Esophagus muscularis mucosa (tissue), 4 donors: ENCODE measurements at regions not wholly inside any gene's neighbourhood (a gene's known extent, or its start where the extent isn't known, plus 50 kb on each side); places are given as distances from the start of the nearest gene placed in this dataset.
"Not testable (repeated sequence)": the region's sequence is repeated elsewhere in the genome, so short reads cannot be mapped to it uniquely, and the experiment has no call there.

Experiments
- DNase-seq: peaks from one replicate; pipeline ENCODE4 v3.0.0-alpha.2; 2017; ENCODE audit errors: extremely low spot score
- H3K27ac ChIP-seq, 4 donors: fragments of 200-600 bp; sonication (generic); replicated peaks in 1 of 4; 1 replicate in 3 of 4; 2 replicates in 1 of 4; pipeline ENCODE4 v1.5.1; 2016 to 2019; ENCODE audit warnings: mild to moderate bottlenecking in 1 of 4
- H3K27me3 ChIP-seq, 4 donors: fragments of 200-600 bp; sonication (generic); one replicate each; pipeline versions ENCODE4 v1.5.1 to v1.6.0; 2016 to 2019
- H3K36me3 ChIP-seq, 4 donors: fragments of 200-600 bp; sonication (generic); one replicate each; pipeline ENCODE4 v1.5.1; 2016 to 2019
- H3K4me1 ChIP-seq, 4 donors: fragments of 200-600 bp; sonication (generic); one replicate each; pipeline ENCODE4 v1.5.1; 2016 to 2019
- H3K4me3 ChIP-seq, 4 donors: fragments of 200-600 bp; sonication (generic); 1 replicate in 2 of 4; 2 replicates in 2 of 4; pipeline ENCODE4 v1.5.1; 2016 to 2019; ENCODE audit warnings: mild to moderate bottlenecking in 4 of 4, moderate library complexity in 1 of 4
- H3K9me3 ChIP-seq, 4 donors: fragments of 200-600 bp; sonication (generic); 1 replicate in 3 of 4; 2 replicates in 1 of 4; pipeline ENCODE4 v1.5.1; 2016 to 2019
- CTCF ChIP-seq, 3 experiments: fragments of 200-600 bp in 2 of 3; fragments of 450-650 bp in 1 of 3; sonication (generic) in 2 of 3; IDR thresholded peaks; one replicate each; pipeline ENCODE4 v1.5.1; 2017 to 2019; ENCODE audit warnings: antibody characterized with exemption in 3 of 3, mild to moderate bottlenecking in 2 of 3, moderate library complexity in 1 of 3
- EP300 ChIP-seq: sonication (generic); formaldehyde crosslinking; IDR thresholded peaks from one replicate; pipeline ENCODE4 v1.6.1; 2017; ENCODE audit warnings: antibody characterized with exemption
- POLR2A ChIP-seq: fragments of 450-650 bp; IDR thresholded peaks from one replicate; pipeline ENCODE4 v1.6.1; 2017; ENCODE audit warnings: antibody characterized with exemption, moderate library complexity, mild to moderate bottlenecking, low read depth
- POLR2AphosphoS5 ChIP-seq, 2 donors: sonication (generic); formaldehyde crosslinking; IDR thresholded peaks; one replicate each; pipeline ENCODE4 v1.6.1; 2017; ENCODE audit warnings: antibody characterized with exemption in 2 of 2
- WGBS: methylation state at CpG from one replicate; pipeline ENCODE4 v1.1.5; 2018; 5-methylcytosine and 5-hydroxymethylcytosine counted together
- intact Hi-C: fragments of 100-400 bp; cut with DNase I; formaldehyde crosslinking; loops from one replicate; pipeline ENCODE4 v1.15.1; 2023

GRCh38 chr2:83365476-83365875, 1093.6 kb downstream of the SUCLG1 start:
- Histone ChIP-seq H3K27ac (no peak overlapping the region), H3K27me3 (no peaks in the 10 kb centered on the region), H3K4me1 (peaks cover 0 to 6% (median 0%) of the 10 kb centered on the region in 4 donors), H3K36me3 (no peaks in the 10 kb centered on the region), H3K4me3 (no peak overlapping the region), H3K9me3 (no peaks in the 10 kb centered on the region)
- no peak for DNase-seq
- TF ChIP-seq EP300 (no peak), POLR2A (no peak), POLR2AphosphoS5 (IDR thresholded peaks at IDR 0.05) (no peak), CTCF (IDR thresholded peaks at IDR 0.05) (no peak)
- intact Hi-C loops, result no loop called here

DNA sequence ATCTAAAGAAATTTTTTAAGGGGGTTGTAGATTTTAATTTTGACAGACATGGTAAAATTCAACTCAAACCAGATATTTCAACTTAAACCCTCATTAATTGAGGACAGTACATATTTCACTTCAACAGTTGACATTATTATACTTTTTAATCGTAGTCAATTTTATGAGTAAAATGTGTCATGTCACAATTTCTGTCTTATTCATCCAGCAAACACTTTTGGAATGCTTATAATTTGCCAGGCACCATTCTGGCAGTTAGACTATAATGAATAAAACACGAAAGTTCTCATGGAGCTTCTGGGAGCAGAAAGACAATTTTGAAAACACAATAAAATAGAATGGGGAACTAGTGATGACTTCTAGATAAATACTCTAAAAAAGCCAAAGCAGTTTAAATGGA, 1094.8 kb downstream of the SUCLG1 start:
- no peak overlapping the region for H3K4me3 ChIP-seq
- DNase-seq, result no peak
- H3K9me3 ChIP-seq, result no peaks in the 10 kb centered on the region
- intact Hi-C loops, result no loop called here
- TF ChIP-seq EP300, result no peak
- no peak for TF ChIP-seq CTCF (IDR thresholded peaks at IDR 0.05)
- TF ChIP-seq POLR2AphosphoS5 (IDR thresholded peaks at IDR 0.05), result no peak
- TF ChIP-seq POLR2A, result no peak
- 42% methylated on average over 2 of the region's 2 CpGs for WGBS
- no peaks in the 10 kb centered on the region for H3K27me3 ChIP-seq
- H3K27ac ChIP-seq, result no peak overlapping the region
- H3K36me3 ChIP-seq, result no peaks in the 10 kb centered on the region
- peaks cover 0 to 6% (median 0%) of the 10 kb centered on the region in 4 donors for H3K4me1 ChIP-seq

- H3K27me3 ChIP-seq, DNase-seq, H3K27ac ChIP-seq, intact Hi-C loops, H3K9me3 ChIP-seq, H3K4me1 ChIP-seq, H3K4me3 ChIP-seq, H3K36me3 ChIP-seq: not testable (repeated sequence)
These were observed 1095.9 kb downstream of the SUCLG1 start for GRCh38 chr2:83363138-83363537.

GRCh38 chr2:83359336-83359735, 1099.7 kb downstream of the SUCLG1 start:
- intact Hi-C loops, result no loop called here
- no peaks in the 10 kb centered on the region for H3K4me1 ChIP-seq
- H3K27ac ChIP-seq, result no peak overlapping the region
- TF ChIP-seq EP300, result no peak
- no peak for TF ChIP-seq POLR2AphosphoS5 (IDR thresholded peaks at IDR 0.05)
- TF ChIP-seq CTCF (IDR thresholded peaks at IDR 0.05), result no peak
- no peak for DNase-seq
- no peaks in the 10 kb centered on the region for H3K9me3 ChIP-seq
- H3K36me3 ChIP-seq, result no peaks in the 10 kb centered on the region
- H3K27me3 ChIP-seq, result no peaks in the 10 kb centered on the region
- H3K4me3 ChIP-seq, result no peak overlapping the region
- 87% methylated on average over 3 of the region's 3 CpGs for WGBS

DNA sequence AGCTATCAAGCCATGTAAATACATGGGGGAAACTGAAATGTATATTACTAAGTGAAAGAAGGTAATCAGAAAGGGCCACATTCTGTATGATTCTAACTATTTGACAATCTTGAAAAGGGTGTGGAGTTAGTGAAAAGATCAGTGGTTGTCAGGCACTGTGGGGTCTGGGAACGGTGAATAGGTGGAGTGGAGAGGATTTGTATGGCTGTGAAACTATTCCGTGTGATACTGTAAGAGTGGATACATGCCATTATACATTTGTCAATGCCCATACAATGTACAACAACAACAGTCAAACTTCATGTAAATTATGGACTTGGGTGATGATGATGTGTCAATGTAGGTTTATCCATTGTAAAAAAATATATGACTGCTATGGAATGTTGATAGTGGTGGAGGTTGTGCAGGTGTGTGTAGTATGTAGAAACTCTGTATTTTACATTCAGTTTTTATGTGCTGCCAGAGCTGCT, 1116.2 kb downstream of the SUCLG1 start:
- intact Hi-C loops, result no loop called here
- Histone ChIP-seq H3K27ac (no peak overlapping the region), H3K27me3 (no peaks in the 10 kb centered on the region), H3K9me3 (no peaks in the 10 kb centered on the region), H3K4me1 (no peaks in the 10 kb centered on the region), H3K4me3 (no peak overlapping the region), H3K36me3 (no peaks in the 10 kb centered on the region)
- 69% methylated on average over 2 of the region's 2 CpGs for WGBS
- TF ChIP-seq POLR2AphosphoS5 (IDR thresholded peaks at IDR 0.05), result no peak
- no peak for TF ChIP-seq CTCF (IDR thresholded peaks at IDR 0.05)
- TF ChIP-seq POLR2A, result no peak
- TF ChIP-seq EP300, result no peak
- no peak for DNase-seq
